ENCODE measurements at regions not wholly inside any gene's neighbourhood (a gene's known extent, or its start where the extent isn't known, plus 50 kb on each side); places are given as distances from the start of the nearest gene placed in this dataset.

GRCh38 chr1:218571491-218571890 is 226.4 kb downstream of the TGFB2 start:
- WGBS (ENCODE audit: missing lambda C conversion rate) = 97% methylated on average over 6 of the region's 6 CpGs
- Histone ChIP-seq H3K27ac (no peak overlapping the region), H3K4me3 (no peak overlapping the region), H3K9me3 (peaks cover 21% of the 10 kb centered on the region), H3K4me1 (peaks cover 3% of the 10 kb centered on the region; the same call in 1 of the 3 replicates), H3K4me2 (no peak overlapping the region)
- no peak for TF ChIP-seq EHMT2 (IDR thresholded peaks at IDR 0.05; ENCODE audit: low read depth)
- TF ChIP-seq TP53 (CRISPR knock-in tag; IDR thresholded peaks at IDR 0.05) = no peak
- no peak for TF ChIP-seq MAZ (IDR thresholded peaks at IDR 0.05; ENCODE audit: borderline replicate concordance, low read depth, low read length)
- TF ChIP-seq BCL3 (IDR thresholded peaks at IDR 0.05) = no peak
- TF ChIP-seq PBX3 (IDR thresholded peaks at IDR 0.05) = no peak
- TF ChIP-seq RARB (CRISPR knock-in tag; IDR thresholded peaks at IDR 0.05) = no peak
- no peak for TF ChIP-seq ELK1 (IDR thresholded peaks at IDR 0.05; ENCODE audit: low read depth, low read length)
- no peak for TF ChIP-seq SREBF2 (IDR thresholded peaks at IDR 0.05)
- TF ChIP-seq RAD21 (conservative IDR thresholded peaks at IDR 0.05 in 1 of 2, IDR thresholded peaks at IDR 0.05 in 1 of 2) = no peak
- no peak for TF ChIP-seq SMC3 (IDR thresholded peaks at IDR 0.05)
- no peak for TF ChIP-seq RCOR1 (IDR thresholded peaks at IDR 0.05; ENCODE audit: low read depth, low read length)
- no peak for TF ChIP-seq HDAC2 (IDR thresholded peaks at IDR 0.05)
- no peak for DNase-seq (ENCODE audit: low read depth in 1 of 2, low spot score in 1 of 2)
- POLR2A ChIA-PET = no interaction called here
- CTCF ChIA-PET = no interaction called here
- no peak for FAIRE-seq
- ATAC-seq = no peak

GRCh38 chr1:218572050-218572449 is 226.9 kb downstream of the TGFB2 start:
- ChIA-PET POLR2A (no interaction called here), CTCF (no interaction called here)
- WGBS (ENCODE audit: missing lambda C conversion rate) = 90% methylated on average over 4 of the region's 4 CpGs
- Histone ChIP-seq H3K4me3 (no peak overlapping the region), H3K4me1 (peaks cover 3% of the 10 kb centered on the region; the same call in 1 of the 3 replicates), H3K27ac (peak overlapping the region in 1 of 2 experiments; percentile 38; a peak in 1 of 6 replicates), H3K9me3 (peaks cover 26% of the 10 kb centered on the region), H3K4me2 (no peak overlapping the region)
- ATAC-seq = no peak
- DNase-seq (ENCODE audit: low read depth in 1 of 2, low spot score in 1 of 2) = no peak
- TF ChIP-seq ELK1 (IDR thresholded peaks at IDR 0.05; ENCODE audit: low read depth, low read length) (no peak), NPAS2 (CRISPR knock-in tag; IDR thresholded peaks at IDR 0.05; ENCODE audit: borderline replicate concordance) (no peak), MAZ (IDR thresholded peaks at IDR 0.05; ENCODE audit: borderline replicate concordance, low read depth, low read length) (no peak), JUNB (IDR thresholded peaks at IDR 0.05) (no peak), RAD21 (conservative IDR thresholded peaks at IDR 0.05 in 1 of 2, IDR thresholded peaks at IDR 0.05 in 1 of 2) (no peak), NFE2L2 (conservative IDR thresholded peaks at IDR 0.05; ENCODE audit: low read length) (no peak), RCOR1 (IDR thresholded peaks at IDR 0.05; ENCODE audit: low read depth, low read length) (no peak), SMC3 (IDR thresholded peaks at IDR 0.05) (no peak), TP53 (CRISPR knock-in tag; IDR thresholded peaks at IDR 0.05) (no peak), ZNF302 (CRISPR knock-in tag; IDR thresholded peaks at IDR 0.05) (no peak), FOXS1 (CRISPR knock-in tag; IDR thresholded peaks at IDR 0.05) (no peak), CHD4 (IDR thresholded peaks at IDR 0.05; ENCODE audit: borderline replicate concordance) (no peak)
- no peak for FAIRE-seq

GRCh38 chr1:218573925-218574324 is 228.8 kb downstream of the TGFB2 start:
- DNase-seq (ENCODE audit: low read depth in 1 of 2, low spot score in 1 of 2) (no peak), FAIRE-seq (no peak), ATAC-seq (no peak)
- H3K4me1 ChIP-seq = no peaks in the 10 kb centered on the region; the same call in 2 of the 3 replicates
- CTCF ChIA-PET = no interaction called here
- H3K27ac ChIP-seq = peak overlapping the region in 1 of 2 experiments; percentile 38; a peak in 2 of 6 replicates
- H3K4me2 ChIP-seq = no peak overlapping the region
- H3K4me3 ChIP-seq = no peak overlapping the region
- POLR2A ChIA-PET = no interaction called here
- 96% methylated on average over 2 of the region's 2 CpGs for WGBS (ENCODE audit: missing lambda C conversion rate)
- peaks cover 35% of the 10 kb centered on the region for H3K9me3 ChIP-seq
- TF ChIP-seq EP300 (IDR thresholded peaks at IDR 0.05) (no peak), BHLHE40 (IDR thresholded peaks at IDR 0.05; ENCODE audit: low read depth, low read length) (no peak), ELK1 (IDR thresholded peaks at IDR 0.05; ENCODE audit: low read depth, low read length) (no peak), HES2 (IDR thresholded peaks at IDR 0.05) (no peak), RARB (CRISPR knock-in tag; IDR thresholded peaks at IDR 0.05) (no peak), REST (IDR thresholded peaks at IDR 0.05) (no peak), TFCP2L1 (CRISPR knock-in tag; IDR thresholded peaks at IDR 0.05) (no peak), RNF2 (IDR thresholded peaks at IDR 0.05; ENCODE audit: borderline replicate concordance, low read depth) (no peak)
